HEK293 (cell line): ENCODE measurements at regions not wholly inside any gene's neighbourhood (a gene's known extent, or its start where the extent isn't known, plus 50 kb on each side); places are given as distances from the start of the nearest gene placed in this dataset.

Experiments used
- CTCF ChIA-PET: fragments of 350-600 bp; formaldehyde crosslinking; extraction: SDS; loops from one replicate; lab custom pipeline; 2021; ENCODE audit warnings: antibody characterized with exemption; lab: Yijun Ruan, JAX
- POLR2A ChIA-PET: fragments of 300-600 bp; formaldehyde crosslinking; extraction: SDS; loops from one replicate; lab custom pipeline; 2020; ENCODE audit warnings: antibody characterized with exemption, inconsistent platforms; lab: Yijun Ruan, JAX
- H3K27ac ChIP-seq: fragments of 200-500 bp; sonication (Bioruptor generic); 2 replicates; pipeline ENCODE4 v1.5.1; 2014; ENCODE audit warnings: low read depth, low read length, control low read depth, inconsistent platforms; ENCODE audit errors: extremely low read depth
- H3K36me3 ChIP-seq, 2 experiments: fragments of 200-500 bp in 1 of 2; sonication (Bioruptor generic) in 1 of 2; 1 replicate in 1 of 2; 2 replicates in 1 of 2; pipeline ENCODE4 v1.5.1; 2014 to 2017; ENCODE audit warnings: inconsistent platforms in 2 of 2, low read length in 2 of 2; ENCODE audit not compliant: control insufficient read depth in 2 of 2, insufficient read depth in 1 of 2
- H3K4me1 ChIP-seq: fragments of 200-500 bp; sonication (Bioruptor generic); 2 replicates; pipeline ENCODE4 v1.5.1; 2014; ENCODE audit warnings: mild to moderate bottlenecking, low read length, inconsistent platforms; ENCODE audit not compliant: control insufficient read depth, insufficient read depth
- H3K4me3 ChIP-seq: 2 replicates; pipeline ENCODE4 v1.5.1; 2011; ENCODE audit warnings: low read depth, mild to moderate bottlenecking, control low read depth, low read length, moderate library complexity
- H3K9me3 ChIP-seq: fragments of 200-500 bp; sonication (Bioruptor generic); 2 replicates; pipeline ENCODE4 v1.5.1; 2014; ENCODE audit warnings: low read depth, low read length, inconsistent platforms; ENCODE audit not compliant: control insufficient read depth, insufficient read depth
- ATF2 ChIP-seq: fragments of 450-650 bp; formaldehyde crosslinking; IDR thresholded peaks from 2 replicates; pipeline ENCODE4 v1.5.1; 2016; ENCODE audit warnings: missing biosample characterization, missing genetic modification characterization, low read depth
- BCL11A ChIP-seq: fragments of 450-650 bp; formaldehyde crosslinking; IDR thresholded peaks from 2 replicates; pipeline ENCODE4 v1.5.1; 2016; ENCODE audit warnings: low read depth, missing biosample characterization, missing genetic modification characterization
- KLF16 ChIP-seq: fragments of 450-650 bp; formaldehyde crosslinking; IDR thresholded peaks from 2 replicates; pipeline ENCODE4 v1.5.1; 2017; ENCODE audit warnings: missing biosample characterization, missing genetic modification characterization
- KLF8 ChIP-seq: fragments of 450-650 bp; formaldehyde crosslinking; IDR thresholded peaks from 2 replicates; pipeline ENCODE4 v1.5.1; 2016; ENCODE audit warnings: missing biosample characterization, missing genetic modification characterization
- SP7 ChIP-seq: fragments of 450-650 bp; formaldehyde crosslinking; IDR thresholded peaks from 2 replicates; pipeline ENCODE4 v1.5.1; 2016; ENCODE audit warnings: missing biosample characterization, missing genetic modification characterization
- TRIM28 ChIP-seq: IDR thresholded peaks from 2 replicates; pipeline ENCODE4 v1.6.1; 2011; ENCODE audit warnings: low read length, control low read depth, borderline replicate concordance
- ZFP3 ChIP-seq: fragments of 450-650 bp; formaldehyde crosslinking; IDR thresholded peaks from 2 replicates; pipeline ENCODE4 v1.5.1; 2016; ENCODE audit warnings: low read depth, missing biosample characterization, missing genetic modification characterization
- ZIC2 ChIP-seq: fragments of 450-650 bp; formaldehyde crosslinking; IDR thresholded peaks from 2 replicates; pipeline ENCODE4 v1.5.1; 2016; ENCODE audit warnings: missing biosample characterization, missing genetic modification characterization
- ZNF114 ChIP-seq: fragments of 450-650 bp; formaldehyde crosslinking; IDR thresholded peaks from 2 replicates; pipeline ENCODE4 v1.5.0; 2017; ENCODE audit warnings: missing biosample characterization, missing genetic modification characterization
- ZNF132 ChIP-seq: fragments of 450-650 bp; formaldehyde crosslinking; IDR thresholded peaks from 2 replicates; pipeline ENCODE4 v1.5.1; 2017; ENCODE audit warnings: missing biosample characterization, missing genetic modification characterization, borderline replicate concordance
- ZNF202 ChIP-seq: fragments of 450-650 bp; formaldehyde crosslinking; IDR thresholded peaks from 2 replicates; pipeline ENCODE4 v1.5.1; 2016; ENCODE audit warnings: missing biosample characterization, missing genetic modification characterization, borderline replicate concordance
- ZNF211 ChIP-seq: fragments of 450-650 bp; formaldehyde crosslinking; IDR thresholded peaks from 2 replicates; pipeline ENCODE4 v1.5.1; 2016; ENCODE audit warnings: low read depth, missing biosample characterization, missing genetic modification characterization
- ZNF23 ChIP-seq: fragments of 450-650 bp; formaldehyde crosslinking; IDR thresholded peaks from 2 replicates; pipeline ENCODE4 v1.5.1; 2016; ENCODE audit warnings: missing biosample characterization, missing genetic modification characterization, borderline replicate concordance
- ZNF239 ChIP-seq: fragments of 450-650 bp; formaldehyde crosslinking; IDR thresholded peaks from 2 replicates; pipeline ENCODE4 v1.5.1; 2016; ENCODE audit warnings: missing biosample characterization, missing genetic modification characterization
- ZNF48 ChIP-seq: fragments of 450-650 bp; formaldehyde crosslinking; IDR thresholded peaks from 2 replicates; pipeline ENCODE4 v1.5.1; 2016; ENCODE audit warnings: missing biosample characterization, missing genetic modification characterization
- ZNF600 ChIP-seq: fragments of 450-650 bp; formaldehyde crosslinking; IDR thresholded peaks from 2 replicates; pipeline ENCODE4 v1.5.1; 2016; ENCODE audit warnings: missing biosample characterization, missing genetic modification characterization
- ZNF623 ChIP-seq: fragments of 450-650 bp; formaldehyde crosslinking; IDR thresholded peaks from 2 replicates; pipeline ENCODE4 v1.5.1; 2016; ENCODE audit warnings: missing biosample characterization, missing genetic modification characterization
- ZNF660 ChIP-seq: fragments of 450-650 bp; IDR thresholded peaks from 2 replicates; pipeline ENCODE4 v1.5.1; 2018; ENCODE audit warnings: missing biosample characterization, mild to moderate bottlenecking, missing genetic modification characterization
- ZNF677 ChIP-seq: fragments of 450-650 bp; IDR thresholded peaks from 2 replicates; pipeline ENCODE4 v1.5.0; 2018; ENCODE audit warnings: missing biosample characterization, mild to moderate bottlenecking, missing genetic modification characterization, moderate library complexity
- ZNF791 ChIP-seq: fragments of 450-650 bp; formaldehyde crosslinking; IDR thresholded peaks from 2 replicates; pipeline ENCODE4 v1.5.1; 2016; ENCODE audit warnings: missing biosample characterization, missing genetic modification characterization
- TF ChIP-seq, protein P1 (sequence below): fragments of 450-650 bp; formaldehyde crosslinking; IDR thresholded peaks from 2 replicates; pipeline ENCODE4 v1.5.1; 2016; ENCODE audit warnings: missing biosample characterization, missing genetic modification characterization
- TF ChIP-seq, protein P2 (sequence below): fragments of 450-650 bp; formaldehyde crosslinking; IDR thresholded peaks from 2 replicates; pipeline ENCODE4 v1.5.1; 2016; ENCODE audit warnings: missing biosample characterization, missing genetic modification characterization
- TF ChIP-seq, protein P3 (sequence below): fragments of 450-650 bp; formaldehyde crosslinking; IDR thresholded peaks from 2 replicates; pipeline ENCODE4 v1.5.1; 2016; ENCODE audit warnings: missing biosample characterization, missing genetic modification characterization
- TF ChIP-seq, protein P4 (sequence below): fragments of 450-650 bp; formaldehyde crosslinking; IDR thresholded peaks from 2 replicates; pipeline ENCODE4 v1.5.1; 2016; ENCODE audit warnings: missing biosample characterization, missing genetic modification characterization
- TF ChIP-seq, protein P5 (sequence below): fragments of 450-650 bp; formaldehyde crosslinking; IDR thresholded peaks from 2 replicates; pipeline ENCODE4 v1.5.1; 2016; ENCODE audit warnings: missing biosample characterization, missing genetic modification characterization

GRCh38 chr14:54132496-54132895, 175.9 kb upstream of the BMP4 start:
- no peaks in the 10 kb centered on the region for H3K9me3 ChIP-seq
- POLR2A ChIA-PET: no interaction called here
- CTCF ChIA-PET: no interaction called here
- no peaks in the 10 kb centered on the region for H3K36me3 ChIP-seq
- TF ChIP-seq ZNF211 (tag by site-specific recombination): no peak
- TF ChIP-seq ZNF660 (tag by site-specific recombination): no peak
- TF ChIP-seq, protein P1, sequence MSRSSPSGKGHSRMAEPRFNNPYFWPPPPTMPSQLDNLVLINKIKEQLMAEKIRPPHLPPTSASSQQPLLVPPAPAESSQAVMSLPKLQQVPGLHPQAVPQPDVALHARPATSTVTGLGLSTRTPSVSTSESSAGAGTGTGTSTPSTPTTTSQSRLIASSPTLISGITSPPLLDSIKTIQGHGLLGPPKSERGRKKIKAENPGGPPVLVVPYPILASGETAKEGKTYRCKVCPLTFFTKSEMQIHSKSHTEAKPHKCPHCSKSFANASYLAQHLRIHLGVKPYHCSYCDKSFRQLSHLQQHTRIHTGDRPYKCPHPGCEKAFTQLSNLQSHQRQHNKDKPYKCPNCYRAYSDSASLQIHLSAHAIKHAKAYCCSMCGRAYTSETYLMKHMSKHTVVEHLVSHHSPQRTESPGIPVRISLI (tag by site-specific recombination): no peak
- no peak for TF ChIP-seq ZNF202 (tag by site-specific recombination)
- TF ChIP-seq ZNF48 (tag by site-specific recombination): no peak
- TF ChIP-seq KLF16 (tag by site-specific recombination): no peak
- no peak for TF ChIP-seq ZNF791 (tag by site-specific recombination)
- no peak for TF ChIP-seq ZNF600 (tag by site-specific recombination)
- TF ChIP-seq, protein P2, sequence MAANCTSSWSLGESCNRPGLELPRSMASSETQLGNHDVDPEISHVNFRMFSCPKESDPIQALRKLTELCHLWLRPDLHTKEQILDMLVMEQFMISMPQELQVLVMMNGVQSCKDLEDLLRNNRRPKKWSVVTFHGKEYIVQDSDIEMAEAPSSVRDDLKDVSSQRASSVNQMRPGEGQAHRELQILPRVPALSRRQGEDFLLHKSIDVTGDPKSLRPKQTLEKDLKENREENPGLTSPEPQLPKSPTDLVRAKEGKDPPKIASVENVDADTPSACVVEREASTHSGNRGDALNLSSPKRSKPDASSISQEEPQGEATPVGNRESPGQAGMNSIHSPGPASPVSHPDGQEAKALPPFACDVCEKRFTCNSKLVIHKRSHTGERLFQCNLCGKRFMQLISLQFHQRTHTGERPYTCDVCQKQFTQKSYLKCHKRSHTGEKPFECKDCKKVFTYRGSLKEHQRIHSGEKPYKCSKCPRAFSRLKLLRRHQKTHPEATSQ: no peak
- TF ChIP-seq ZNF114: no peak
- TF ChIP-seq ZFP3: no peak
- no peak for TF ChIP-seq ZNF623 (tag by site-specific recombination)
- TF ChIP-seq, protein P3, sequence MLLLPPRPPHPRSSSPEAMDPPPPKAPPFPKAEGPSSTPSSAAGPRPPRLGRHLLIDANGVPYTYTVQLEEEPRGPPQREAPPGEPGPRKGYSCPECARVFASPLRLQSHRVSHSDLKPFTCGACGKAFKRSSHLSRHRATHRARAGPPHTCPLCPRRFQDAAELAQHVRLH (tag by site-specific recombination): no peak
- no peak for TF ChIP-seq ZNF677 (tag by site-specific recombination)
- no peak for TF ChIP-seq ZNF239 (tag by site-specific recombination)
- TF ChIP-seq ZNF23 (tag by site-specific recombination): no peak
- no peak for TF ChIP-seq TRIM28
- no peak overlapping the region for H3K4me3 ChIP-seq
- no peak overlapping the region for H3K27ac ChIP-seq
- no peaks in the 10 kb centered on the region for H3K4me1 ChIP-seq

DNA sequence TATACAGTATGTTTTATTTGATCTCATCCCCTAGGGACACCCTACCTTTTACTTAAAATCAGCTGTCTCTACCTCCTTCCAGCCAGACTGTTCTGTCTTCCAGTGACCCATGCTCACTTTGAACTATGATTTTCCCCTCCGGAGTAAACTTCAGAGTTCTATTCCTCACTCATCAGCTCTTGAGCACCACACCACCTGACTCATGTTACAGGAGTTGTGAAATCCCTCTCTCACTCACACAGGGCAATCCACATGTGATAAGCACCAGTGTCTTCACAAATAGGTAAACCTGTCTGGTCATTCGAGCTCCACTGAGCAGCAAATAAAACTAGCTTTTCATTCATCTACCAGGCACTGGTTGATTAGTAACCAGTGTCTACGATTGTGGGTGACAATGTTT, 177.3 kb upstream of the BMP4 start:
- Histone ChIP-seq H3K4me1 (no peaks in the 10 kb centered on the region), H3K9me3 (no peaks in the 10 kb centered on the region), H3K36me3 (no peaks in the 10 kb centered on the region), H3K27ac (no peak overlapping the region), H3K4me3 (no peak overlapping the region)
- ChIA-PET CTCF (interaction anchor here (0.6 to 1.3 kb wide), 3 partner anchors 41 to 157 kb away, joined by 3 read pairs; no protein-coding TSS in a partner anchor), POLR2A (no interaction called here)
- TF ChIP-seq ATF2 (tag by site-specific recombination) (no peak), KLF8 (tag by site-specific recombination) (no peak), ZNF132 (tag by site-specific recombination) (no peak), ZIC2 (tag by site-specific recombination) (no peak), BCL11A (no peak), SP7 (tag by site-specific recombination) (no peak)
- TF ChIP-seq, protein P4, sequence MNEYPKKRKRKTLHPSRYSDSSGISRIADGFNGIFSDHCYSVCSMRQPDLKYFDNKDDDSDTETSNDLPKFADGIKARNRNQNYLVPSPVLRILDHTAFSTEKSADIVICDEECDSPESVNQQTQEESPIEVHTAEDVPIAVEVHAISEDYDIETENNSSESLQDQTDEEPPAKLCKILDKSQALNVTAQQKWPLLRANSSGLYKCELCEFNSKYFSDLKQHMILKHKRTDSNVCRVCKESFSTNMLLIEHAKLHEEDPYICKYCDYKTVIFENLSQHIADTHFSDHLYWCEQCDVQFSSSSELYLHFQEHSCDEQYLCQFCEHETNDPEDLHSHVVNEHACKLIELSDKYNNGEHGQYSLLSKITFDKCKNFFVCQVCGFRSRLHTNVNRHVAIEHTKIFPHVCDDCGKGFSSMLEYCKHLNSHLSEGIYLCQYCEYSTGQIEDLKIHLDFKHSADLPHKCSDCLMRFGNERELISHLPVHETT (tag by site-specific recombination): no peak
- TF ChIP-seq, protein P5, sequence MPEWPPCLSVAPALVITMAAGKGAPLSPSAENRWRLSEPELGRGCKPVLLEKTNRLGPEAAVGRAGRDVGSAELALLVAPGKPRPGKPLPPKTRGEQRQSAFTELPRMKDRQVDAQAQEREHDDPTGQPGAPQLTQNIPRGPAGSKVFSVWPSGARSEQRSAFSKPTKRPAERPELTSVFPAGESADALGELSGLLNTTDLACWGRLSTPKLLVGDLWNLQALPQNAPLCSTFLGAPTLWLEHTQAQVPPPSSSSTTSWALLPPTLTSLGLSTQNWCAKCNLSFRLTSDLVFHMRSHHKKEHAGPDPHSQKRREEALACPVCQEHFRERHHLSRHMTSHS (tag by site-specific recombination): no peak
